ENCODE measurements at regions not wholly inside any gene's neighbourhood (a gene's known extent, or its start where the extent isn't known, plus 50 kb on each side); places are given as distances from the start of the nearest gene placed in this dataset.

GRCh38 chr2:19611491-19612332 lies 253.3 kb upstream of the OSR1 start:
- no peak for TF ChIP-seq CTCF (conservative IDR thresholded peaks at IDR 0.05)
- TF ChIP-seq EZH2 (IDR thresholded peaks at IDR 0.05; ENCODE audit: low read depth), result no peak
